ENCODE measurements at regions not wholly inside any gene's neighbourhood (a gene's known extent, or its start where the extent isn't known, plus 50 kb on each side); places are given as distances from the start of the nearest gene placed in this dataset.

DNA sequence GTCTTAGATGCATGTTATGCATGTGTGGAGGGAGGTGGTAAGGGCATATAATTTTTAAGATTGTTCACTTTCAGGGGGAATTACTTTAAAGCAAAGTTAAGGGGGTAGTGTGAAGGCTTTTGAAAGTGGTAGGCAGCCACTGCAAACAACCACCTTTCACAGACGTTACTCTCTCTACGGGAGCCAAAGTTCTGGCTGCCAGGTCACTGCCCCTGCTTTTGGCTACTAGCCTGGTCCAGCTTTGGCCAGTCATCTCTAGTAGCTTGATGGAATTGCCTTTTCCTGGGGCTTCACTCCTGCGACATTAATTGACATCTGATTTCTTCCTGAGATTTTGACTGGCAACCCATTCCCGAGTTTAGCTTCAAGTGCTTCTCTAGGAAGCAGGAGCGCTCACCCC lies 397.5 kb downstream of the CDH11 start:
- no peak for TF ChIP-seq SPI1 (IDR thresholded peaks at IDR 0.05; ENCODE audit: borderline replicate concordance, low read depth)
- no peak for TF ChIP-seq POLR2AphosphoS5 (IDR thresholded peaks at IDR 0.05; ENCODE audit: low read depth)
- TF ChIP-seq GABPA (IDR thresholded peaks at IDR 0.05; ENCODE audit: low read depth), result no peak
- TF ChIP-seq, protein P1, sequence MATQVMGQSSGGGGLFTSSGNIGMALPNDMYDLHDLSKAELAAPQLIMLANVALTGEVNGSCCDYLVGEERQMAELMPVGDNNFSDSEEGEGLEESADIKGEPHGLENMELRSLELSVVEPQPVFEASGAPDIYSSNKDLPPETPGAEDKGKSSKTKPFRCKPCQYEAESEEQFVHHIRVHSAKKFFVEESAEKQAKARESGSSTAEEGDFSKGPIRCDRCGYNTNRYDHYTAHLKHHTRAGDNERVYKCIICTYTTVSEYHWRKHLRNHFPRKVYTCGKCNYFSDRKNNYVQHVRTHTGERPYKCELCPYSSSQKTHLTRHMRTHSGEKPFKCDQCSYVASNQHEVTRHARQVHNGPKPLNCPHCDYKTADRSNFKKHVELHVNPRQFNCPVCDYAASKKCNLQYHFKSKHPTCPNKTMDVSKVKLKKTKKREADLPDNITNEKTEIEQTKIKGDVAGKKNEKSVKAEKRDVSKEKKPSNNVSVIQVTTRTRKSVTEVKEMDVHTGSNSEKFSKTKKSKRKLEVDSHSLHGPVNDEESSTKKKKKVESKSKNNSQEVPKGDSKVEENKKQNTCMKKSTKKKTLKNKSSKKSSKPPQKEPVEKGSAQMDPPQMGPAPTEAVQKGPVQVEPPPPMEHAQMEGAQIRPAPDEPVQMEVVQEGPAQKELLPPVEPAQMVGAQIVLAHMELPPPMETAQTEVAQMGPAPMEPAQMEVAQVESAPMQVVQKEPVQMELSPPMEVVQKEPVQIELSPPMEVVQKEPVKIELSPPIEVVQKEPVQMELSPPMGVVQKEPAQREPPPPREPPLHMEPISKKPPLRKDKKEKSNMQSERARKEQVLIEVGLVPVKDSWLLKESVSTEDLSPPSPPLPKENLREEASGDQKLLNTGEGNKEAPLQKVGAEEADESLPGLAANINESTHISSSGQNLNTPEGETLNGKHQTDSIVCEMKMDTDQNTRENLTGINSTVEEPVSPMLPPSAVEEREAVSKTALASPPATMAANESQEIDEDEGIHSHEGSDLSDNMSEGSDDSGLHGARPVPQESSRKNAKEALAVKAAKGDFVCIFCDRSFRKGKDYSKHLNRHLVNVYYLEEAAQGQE (IDR thresholded peaks at IDR 0.05; ENCODE audit: insufficient replicate concordance, low read depth), result no peak
- TF ChIP-seq CTCF (IDR thresholded peaks at IDR 0.05; ENCODE audit: insufficient read depth, low read length), result no peak
- Histone ChIP-seq H3K27me3 (ENCODE audit: insufficient read depth, poor library complexity, severe bottlenecking) (no peaks in the 10 kb centered on the region), H3K4me3 (replicated peaks; ENCODE audit: insufficient read depth, low read length) (no peak overlapping the region), H3K27ac (replicated peaks) (no peak overlapping the region)
- no peak for DNase-seq (ENCODE audit: low read depth in 1 of 2, low spot score in 1 of 2)

DNA sequence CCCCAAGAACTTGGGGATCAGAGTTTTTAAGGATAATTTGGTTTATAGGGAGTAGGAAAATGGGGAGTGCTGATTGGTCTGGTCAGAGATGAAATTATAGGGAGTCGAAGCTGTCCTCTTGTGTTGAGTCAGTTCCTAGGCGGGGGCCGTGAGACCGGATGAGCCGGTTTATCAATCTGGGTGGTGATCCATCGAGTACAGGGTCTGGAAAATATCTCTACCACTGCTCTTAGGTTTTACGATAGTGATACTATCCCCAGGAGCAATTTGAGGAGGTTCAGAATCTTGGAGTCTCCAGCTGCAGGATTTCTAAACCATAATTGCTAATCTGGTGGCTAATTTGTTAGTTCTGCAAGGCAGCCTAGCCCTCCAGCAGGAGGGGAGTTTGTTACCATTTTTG lies 403.4 kb downstream of the CDH11 start:
- TF ChIP-seq POLR2AphosphoS5 (IDR thresholded peaks at IDR 0.05; ENCODE audit: low read depth) (no peak), SPI1 (IDR thresholded peaks at IDR 0.05; ENCODE audit: borderline replicate concordance, low read depth) (no peak), CTCF (IDR thresholded peaks at IDR 0.05; ENCODE audit: insufficient read depth, low read length) (no peak), GABPA (IDR thresholded peaks at IDR 0.05; ENCODE audit: low read depth) (no peak)
- TF ChIP-seq, protein P1 (IDR thresholded peaks at IDR 0.05; ENCODE audit: insufficient replicate concordance, low read depth), result no peak

DNA sequence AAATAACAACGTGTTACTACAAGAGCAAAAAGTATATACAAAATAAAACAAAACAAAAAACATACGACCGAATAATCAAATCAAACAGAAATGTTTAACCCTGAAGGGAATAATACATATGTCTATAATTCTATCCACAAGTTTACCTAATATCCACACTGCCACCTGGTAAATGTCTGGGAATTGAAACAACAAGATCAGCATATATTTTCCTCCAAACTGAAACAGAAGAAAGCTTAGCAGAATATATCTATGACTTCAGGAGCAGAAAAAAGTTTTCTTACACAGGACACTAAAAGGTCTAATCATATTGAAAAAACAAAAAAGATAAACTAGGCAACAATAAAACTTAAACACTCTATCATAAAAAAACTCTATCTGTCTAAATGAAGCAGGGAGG lies 404.0 kb downstream of the CDH11 start:
- TF ChIP-seq GABPA (IDR thresholded peaks at IDR 0.05; ENCODE audit: low read depth) (no peak), SPI1 (IDR thresholded peaks at IDR 0.05; ENCODE audit: borderline replicate concordance, low read depth) (no peak), CTCF (IDR thresholded peaks at IDR 0.05; ENCODE audit: insufficient read depth, low read length) (no peak), POLR2AphosphoS5 (IDR thresholded peaks at IDR 0.05; ENCODE audit: low read depth) (no peak)
- TF ChIP-seq, protein P1 (IDR thresholded peaks at IDR 0.05; ENCODE audit: insufficient replicate concordance, low read depth), result no peak
- Histone ChIP-seq H3K4me3 (replicated peaks; ENCODE audit: insufficient read depth, low read length) (no peak overlapping the region), H3K27me3 (ENCODE audit: insufficient read depth, poor library complexity, severe bottlenecking) (no peaks in the 10 kb centered on the region), H3K27ac (replicated peaks) (no peak overlapping the region)
- DNase-seq (ENCODE audit: low read depth in 1 of 2, low spot score in 1 of 2), result no peak

More for the DNA sequence above, 403.4 kb downstream of the CDH11 start:
- Histone ChIP-seq H3K4me3 (replicated peaks; ENCODE audit: insufficient read depth, low read length) (no peak overlapping the region), H3K27me3 (ENCODE audit: insufficient read depth, poor library complexity, severe bottlenecking) (no peaks in the 10 kb centered on the region), H3K27ac (replicated peaks) (no peak overlapping the region)
- no peak for DNase-seq (ENCODE audit: low read depth in 1 of 2, low spot score in 1 of 2)

Measured in HL-60 (cell line).